IMR-90 (cell line): ENCODE measurements at regions not wholly inside any gene's neighbourhood (a gene's known extent, or its start where the extent isn't known, plus 50 kb on each side); places are given as distances from the start of the nearest gene placed in this dataset.

ENCODE experiments used
- ATAC-seq: fragments of 200-7000 bp; cut with Tn5 transposase; 2 replicates; pipeline ENCODE4 v1.9.1; 2020; ENCODE audit warnings: low read depth, mild to moderate bottlenecking, moderate library complexity
- BruUV-seq: library from RNA; stranded (reverse); fragments of 400-500 nt; replicated peaks from 2 replicates; lab custom pipeline; 2021; lab: Mats Ljungman, UMichigan
- CTCF ChIA-PET: fragments of 300-600 bp; formaldehyde crosslinking; extraction: SDS; loops from one replicate; lab custom pipeline; 2021; ENCODE audit warnings: antibody characterized with exemption; lab: Yijun Ruan, JAX
- POLR2A ChIA-PET: fragments of 300-600 bp; sonication (Branson Sonifier 250); formaldehyde crosslinking; loops from one replicate; lab custom pipeline; 2022; ENCODE audit warnings: antibody characterized with exemption; ENCODE audit not compliant: unreplicated experiment; lab: Charles Lee
- DNase-seq: peaks from one replicate; pipeline ENCODE4 v3.0.0; 2013
- H2AFZ ChIP-seq: replicated peaks from 2 replicates; pipeline ENCODE3; 2013; ENCODE audit warnings: low read length, mild to moderate bottlenecking; ENCODE audit not compliant: poor library complexity
- H2AK5ac ChIP-seq: 2 replicates; pipeline ENCODE4 v1.6.1; 2013; ENCODE audit warnings: low read depth, low read length, inconsistent platforms
- H2AK9ac ChIP-seq: replicated peaks from 2 replicates; pipeline ENCODE3; 2013; ENCODE audit warnings: mild to moderate bottlenecking, low read depth, low read length, moderate library complexity; ENCODE audit not compliant: poor library complexity
- H2BK120ac ChIP-seq: 2 replicates; pipeline ENCODE4 v1.6.1; 2013; ENCODE audit warnings: low read depth, low read length, inconsistent platforms
- H2BK15ac ChIP-seq: 3 replicates; pipeline ENCODE4 v1.6.1; 2013; ENCODE audit warnings: low read depth, low read length, inconsistent platforms
- H2BK20ac ChIP-seq: 2 replicates; pipeline ENCODE4 v1.6.1; 2013; ENCODE audit warnings: low read depth, mild to moderate bottlenecking, inconsistent platforms, low read length, moderate library complexity
- H2BK5ac ChIP-seq: 2 replicates; pipeline ENCODE4 v1.6.1; 2013; ENCODE audit warnings: mild to moderate bottlenecking, low read depth, low read length, inconsistent platforms; ENCODE audit not compliant: poor library complexity, severe bottlenecking
- H3K14ac ChIP-seq: replicated peaks from 2 replicates; pipeline ENCODE4 v1.6.1; 2013; ENCODE audit warnings: low read depth, low read length, inconsistent platforms
- H3K18ac ChIP-seq: 2 replicates; pipeline ENCODE4 v1.6.1; 2013; ENCODE audit warnings: low read depth, low read length, control low read depth
- H3K23ac ChIP-seq: 2 replicates; pipeline ENCODE4 v1.6.1; 2013; ENCODE audit warnings: low read depth, low read length, inconsistent platforms
- H3K27ac ChIP-seq: 2 replicates; pipeline ENCODE4 v1.5.1; 2013; ENCODE audit warnings: mild to moderate bottlenecking, control low read depth, low read length; ENCODE audit not compliant: insufficient read depth
- H3K27me3 ChIP-seq: 2 replicates; pipeline ENCODE4 v1.6.1; 2013; ENCODE audit warnings: low read length; ENCODE audit not compliant: control insufficient read depth, insufficient read depth
- H3K36me3 ChIP-seq: 2 replicates; pipeline ENCODE4 v1.6.1; 2013; ENCODE audit warnings: low read length, mixed read lengths; ENCODE audit not compliant: control insufficient read depth, insufficient read depth
- H3K4ac ChIP-seq: 2 replicates; pipeline ENCODE4 v1.6.1; 2013; ENCODE audit warnings: low read depth, low read length, inconsistent platforms
- H3K4me1 ChIP-seq: 2 replicates; pipeline ENCODE4 v1.6.1; 2013; ENCODE audit warnings: low read length, mixed read lengths; ENCODE audit not compliant: control insufficient read depth, insufficient read depth
- H3K4me2 ChIP-seq: 2 replicates; pipeline ENCODE4 v1.6.1; 2013; ENCODE audit warnings: low read depth, mild to moderate bottlenecking, control low read depth, low read length, moderate library complexity
- H3K4me3 ChIP-seq: 2 replicates; pipeline ENCODE4 v1.5.1; 2013; ENCODE audit warnings: low read depth, mild to moderate bottlenecking, control low read depth, low read length, moderate library complexity; ENCODE audit not compliant: insufficient read depth
- H3K56ac ChIP-seq: 2 replicates; pipeline ENCODE4 v1.6.1; 2013; ENCODE audit warnings: low read length, inconsistent platforms; ENCODE audit not compliant: insufficient read depth; ENCODE audit errors: extremely low read depth
- H3K79me1 ChIP-seq, 2 experiments: 2 replicates each; pipeline ENCODE4 v1.6.1; 2013; ENCODE audit warnings: low read length in 2 of 2, inconsistent platforms in 1 of 2, low read depth in 1 of 2
- H3K9ac ChIP-seq: 2 replicates; pipeline ENCODE4 v1.6.1; 2013; ENCODE audit warnings: low read depth, low read length, control low read depth
- H3K9me1 ChIP-seq: 2 replicates; pipeline ENCODE4 v1.6.1; 2013; ENCODE audit warnings: low read length, inconsistent platforms; ENCODE audit not compliant: insufficient read depth
- H3K9me3 ChIP-seq: 2 replicates; pipeline ENCODE4 v1.6.1; 2013; ENCODE audit warnings: low read length; ENCODE audit not compliant: control insufficient read depth, insufficient read depth
- H4K20me1 ChIP-seq: 2 replicates; pipeline ENCODE4 v1.6.1; 2013; ENCODE audit warnings: low read length, inconsistent platforms; ENCODE audit not compliant: insufficient read depth
- H4K5ac ChIP-seq: 2 replicates; pipeline ENCODE4 v1.6.1; 2013; ENCODE audit warnings: mild to moderate bottlenecking, low read depth, low read length, control low read depth
- H4K8ac ChIP-seq, 2 experiments: 2 replicates each; pipeline ENCODE4 v1.6.1; 2013; ENCODE audit warnings: low read depth in 2 of 2, low read length in 2 of 2, control low read depth in 1 of 2, inconsistent platforms in 1 of 2
- H4K91ac ChIP-seq: 2 replicates; pipeline ENCODE4 v1.6.1; 2013; ENCODE audit warnings: low read depth, low read length, inconsistent platforms; ENCODE audit not compliant: insufficient read depth
- MAFK ChIP-seq: IDR thresholded peaks from 2 replicates; pipeline ENCODE4 v1.6.1; 2012; ENCODE audit warnings: low read depth, low read length, improper control_type of control experiment
- NFE2L2 ChIP-seq: fragments of 150-350 bp; IDR thresholded peaks from 2 replicates; pipeline ENCODE4 v1.6.1; 2016; ENCODE audit warnings: low read depth, mild to moderate bottlenecking, low read length
- RCOR1 ChIP-seq: IDR thresholded peaks from 2 replicates; pipeline ENCODE4 v1.6.1; 2012; ENCODE audit warnings: mild to moderate bottlenecking, low read length, improper control_type of control experiment; ENCODE audit not compliant: insufficient replicate concordance
- SMC3 ChIP-seq: fragments of 150-350 bp; IDR thresholded peaks from 2 replicates; pipeline ENCODE4 v1.6.1; 2016; ENCODE audit warnings: low read depth, mild to moderate bottlenecking, antibody characterized with exemption, low read length, moderate library complexity
- WGBS, 2 experiments: methylation state at CpG; one replicate each; pipeline versions ENCODE4 v1.1.5 to v1.1.7; 2013; ENCODE audit warnings: missing lambda C conversion rate in 2 of 2; ENCODE audit not compliant: insufficient read length in 1 of 2; ENCODE audit errors: extremely low coverage in 2 of 2; 5-methylcytosine and 5-hydroxymethylcytosine counted together
- dilution Hi-C: fragments of 300-500 bp; cut with HindIII; formaldehyde crosslinking; loops from one replicate; pipeline ENCODE4 v1.14.3; 2018; ENCODE audit warnings: low sequenced_read_pairs; ENCODE audit not compliant: unreplicated experiment
- in situ Hi-C: fragments of 300-500 bp; cut with MboI; formaldehyde crosslinking; loops from 3 replicates; pipeline ENCODE4 v1.14.3; 2019; ENCODE audit warnings: low sequenced_read_pairs, inconsistent platforms, mixed read lengths
- intact Hi-C: fragments of 100-400 bp; cut with micrococcal nuclease; formaldehyde crosslinking; loops from 2 replicates; pipeline ENCODE4 v1.10.0; 2022
- TF ChIP-seq, protein P1 (sequence below): fragments of 150-350 bp; IDR thresholded peaks from 2 replicates; pipeline ENCODE4 v1.6.1; 2016; ENCODE audit warnings: low read depth, mild to moderate bottlenecking, low read length, moderate library complexity, borderline replicate concordance

DNA sequence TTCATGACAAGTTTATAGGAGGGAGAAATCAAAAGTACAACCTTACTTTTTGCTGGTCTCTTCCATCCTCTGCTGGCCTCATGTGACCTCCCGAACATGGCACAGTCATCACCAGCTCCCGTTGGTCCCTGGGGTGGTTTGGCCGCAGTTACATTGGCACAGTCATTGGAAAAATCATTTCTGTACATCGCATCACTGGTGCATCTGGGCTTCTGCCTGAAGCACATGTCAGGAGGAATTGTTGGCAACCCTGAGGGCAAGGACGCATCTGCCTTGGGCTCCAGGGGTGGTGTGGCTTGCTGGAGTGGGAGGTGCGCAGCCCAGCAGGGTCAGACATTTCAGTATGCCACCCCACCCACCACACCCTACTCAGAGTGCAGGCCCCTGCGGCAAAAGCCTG lies 162.9 kb upstream of the SLC24A3 start:
- no peak overlapping the region for H4K8ac ChIP-seq
- H3K4me1 ChIP-seq = no peaks in the 10 kb centered on the region
- H3K18ac ChIP-seq = no peak overlapping the region
- H2AFZ ChIP-seq = no peak overlapping the region
- no peaks in the 10 kb centered on the region for H3K27me3 ChIP-seq
- 21% methylated on average over 3 of the region's 7 CpGs; no CpG with 5 or more reads in 1 of the 2 experiments for WGBS, 2 experiments
- intact Hi-C loops = no loop called here
- ATAC-seq = no peak
- H3K4me2 ChIP-seq = no peak overlapping the region
- TF ChIP-seq, protein P1, sequence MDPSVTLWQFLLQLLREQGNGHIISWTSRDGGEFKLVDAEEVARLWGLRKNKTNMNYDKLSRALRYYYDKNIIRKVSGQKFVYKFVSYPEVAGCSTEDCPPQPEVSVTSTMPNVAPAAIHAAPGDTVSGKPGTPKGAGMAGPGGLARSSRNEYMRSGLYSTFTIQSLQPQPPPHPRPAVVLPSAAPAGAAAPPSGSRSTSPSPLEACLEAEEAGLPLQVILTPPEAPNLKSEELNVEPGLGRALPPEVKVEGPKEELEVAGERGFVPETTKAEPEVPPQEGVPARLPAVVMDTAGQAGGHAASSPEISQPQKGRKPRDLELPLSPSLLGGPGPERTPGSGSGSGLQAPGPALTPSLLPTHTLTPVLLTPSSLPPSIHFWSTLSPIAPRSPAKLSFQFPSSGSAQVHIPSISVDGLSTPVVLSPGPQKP = no peak
- TF ChIP-seq MAFK = no peak
- TF ChIP-seq RCOR1 = no peak
- no peak for TF ChIP-seq SMC3
- TF ChIP-seq NFE2L2 = no peak
- no peak overlapping the region for H3K56ac ChIP-seq
- BruUV-seq = no TSS peak
- H2AK9ac ChIP-seq = no peak overlapping the region
- no peaks in the 10 kb centered on the region for H3K9me1 ChIP-seq
- POLR2A ChIA-PET = no interaction called here
- no peak overlapping the region for H2BK15ac ChIP-seq
- H4K5ac ChIP-seq = no peak overlapping the region
- no peaks in the 10 kb centered on the region for H4K20me1 ChIP-seq
- H3K4ac ChIP-seq = no peak overlapping the region
- no peak overlapping the region for H3K27ac ChIP-seq
- H3K9me3 ChIP-seq = peaks cover 22% of the 10 kb centered on the region; the same call in 1 of the 2 replicates
- no peak overlapping the region for H4K91ac ChIP-seq
- CTCF ChIA-PET = no interaction called here
- no peak overlapping the region for H2BK120ac ChIP-seq
- no peak overlapping the region for H3K9ac ChIP-seq
- no peak for DNase-seq
- H3K4me3 ChIP-seq = no peak overlapping the region
- in situ Hi-C loops = no loop called here
- dilution Hi-C loops = no loop called here
- H2BK5ac ChIP-seq = no peak overlapping the region
- H2AK5ac ChIP-seq = no peak overlapping the region
- H3K36me3 ChIP-seq = no peaks in the 10 kb centered on the region
- no peak overlapping the region for H3K23ac ChIP-seq
- no peak overlapping the region for H3K14ac ChIP-seq
- no peaks in the 10 kb centered on the region for H3K79me1 ChIP-seq
- no peak overlapping the region for H2BK20ac ChIP-seq
